ENCODE measurements at regions not wholly inside any gene's neighbourhood (a gene's known extent, or its start where the extent isn't known, plus 50 kb on each side); places are given as distances from the start of the nearest gene placed in this dataset.

GRCh38 chr3:18740631-18741583 lies 315.8 kb upstream of the SATB1 start:
- H3K9ac ChIP-seq (ENCODE audit: low read depth, low read length, poor library complexity): no peak overlapping the region
- H2AFZ ChIP-seq (ENCODE audit: low read length): no peak overlapping the region
- no peak overlapping the region for H3K4me3 ChIP-seq (ENCODE audit: low read length in 2 of 2)
- H3K18ac ChIP-seq (ENCODE audit: low read length): no peak overlapping the region
- no peak overlapping the region for H3K4me2 ChIP-seq (ENCODE audit: insufficient read depth, low read length, poor library complexity, severe bottlenecking)
- H3K36me3 ChIP-seq (replicated peaks in 1 of 2; ENCODE audit: control insufficient read depth in 2 of 2, insufficient read depth in 2 of 2, low read length in 2 of 2): no peaks in the 10 kb centered on the region
- H3K4me1 ChIP-seq (ENCODE audit: control insufficient read depth in 2 of 2, insufficient read depth in 1 of 2, low read depth in 1 of 2, low read length in 2 of 2): no peaks in the 10 kb centered on the region
- no peak overlapping the region for H3K14ac ChIP-seq (ENCODE audit: low read length)
- no peak overlapping the region for H2BK120ac ChIP-seq (ENCODE audit: low read depth, low read length)
- no CpG with 5 or more reads among the region's 12 CpGs for WGBS, 2 donors (ENCODE audit: extremely low coverage in 2 of 2, insufficient read length in 2 of 2, insufficient replicate concordance in 1 of 2)
- no peak overlapping the region for H3K27ac ChIP-seq (replicated peaks; ENCODE audit: low read length)
- H4K8ac ChIP-seq (ENCODE audit: low read depth, low read length): no peak overlapping the region
- H2AK5ac ChIP-seq (ENCODE audit: low read depth, low read length): no peak overlapping the region
- H2BK5ac ChIP-seq (ENCODE audit: low read length): no peak overlapping the region
- H3K79me1 ChIP-seq (ENCODE audit: low read depth, low read length): no peaks in the 10 kb centered on the region
- no peak for DNase-seq (ENCODE audit: low spot score)
- H3K9me3 ChIP-seq (replicated peaks in 1 of 2; ENCODE audit: control insufficient read depth in 2 of 2, insufficient read depth in 1 of 2, low read depth in 1 of 2, low read length in 2 of 2): no peaks in the 10 kb centered on the region
- H3K27me3 ChIP-seq (ENCODE audit: control insufficient read depth in 3 of 3, insufficient read depth in 3 of 3, low read depth in 1 of 3, low read length in 3 of 3): no peaks in the 10 kb centered on the region
- no peak overlapping the region for H3K4ac ChIP-seq (ENCODE audit: low read length)
- H3K23ac ChIP-seq (ENCODE audit: low read depth, low read length, poor library complexity): no peak overlapping the region
- no peak overlapping the region for H2BK12ac ChIP-seq (ENCODE audit: low read length)
- H4K91ac ChIP-seq (ENCODE audit: low read depth, low read length, poor library complexity): no peak overlapping the region
- no peak overlapping the region for H2BK15ac ChIP-seq (ENCODE audit: low read length)

GRCh38 chr3:18739099-18739433 lies 313.9 kb upstream of the SATB1 start:
- no peak overlapping the region for H2BK120ac ChIP-seq (ENCODE audit: low read depth, low read length)
- no peaks in the 10 kb centered on the region for H3K79me1 ChIP-seq (ENCODE audit: low read depth, low read length)
- H2BK5ac ChIP-seq (ENCODE audit: low read length): no peak overlapping the region
- H3K27ac ChIP-seq (replicated peaks; ENCODE audit: low read length): no peak overlapping the region
- H2AFZ ChIP-seq (ENCODE audit: low read length): no peak overlapping the region
- no peak overlapping the region for H3K23ac ChIP-seq (ENCODE audit: low read depth, low read length, poor library complexity)
- DNase-seq (ENCODE audit: low spot score): no peak
- no peak overlapping the region for H2BK12ac ChIP-seq (ENCODE audit: low read length)
- H3K4me2 ChIP-seq (ENCODE audit: insufficient read depth, low read length, poor library complexity, severe bottlenecking): no peak overlapping the region
- no peak overlapping the region for H3K18ac ChIP-seq (ENCODE audit: low read length)
- no peak overlapping the region for H3K4ac ChIP-seq (ENCODE audit: low read length)
- H2AK5ac ChIP-seq (ENCODE audit: low read depth, low read length): no peak overlapping the region
- H4K91ac ChIP-seq (ENCODE audit: low read depth, low read length, poor library complexity): no peak overlapping the region
- no peak overlapping the region for H3K14ac ChIP-seq (ENCODE audit: low read length)
- no peaks in the 10 kb centered on the region for H3K27me3 ChIP-seq (ENCODE audit: control insufficient read depth in 3 of 3, insufficient read depth in 3 of 3, low read depth in 1 of 3, low read length in 3 of 3)
- no peak overlapping the region for H3K4me3 ChIP-seq (ENCODE audit: low read length in 2 of 2)
- no CpG with 5 or more reads among the region's 3 CpGs for WGBS, 2 donors (ENCODE audit: extremely low coverage in 2 of 2, insufficient read length in 2 of 2, insufficient replicate concordance in 1 of 2)
- H3K36me3 ChIP-seq (replicated peaks in 1 of 2; ENCODE audit: control insufficient read depth in 2 of 2, insufficient read depth in 2 of 2, low read length in 2 of 2): no peaks in the 10 kb centered on the region
- H3K9me3 ChIP-seq (replicated peaks in 1 of 2; ENCODE audit: control insufficient read depth in 2 of 2, insufficient read depth in 1 of 2, low read depth in 1 of 2, low read length in 2 of 2): no peaks in the 10 kb centered on the region
- no peak overlapping the region for H4K8ac ChIP-seq (ENCODE audit: low read depth, low read length)
- no peak overlapping the region for H2BK15ac ChIP-seq (ENCODE audit: low read length)
- H3K9ac ChIP-seq (ENCODE audit: low read depth, low read length, poor library complexity): no peak overlapping the region
- H3K4me1 ChIP-seq (ENCODE audit: control insufficient read depth in 2 of 2, insufficient read depth in 1 of 2, low read depth in 1 of 2, low read length in 2 of 2): no peaks in the 10 kb centered on the region

GRCh38 chr3:18738393-18739098 lies 313.4 kb upstream of the SATB1 start:
- H3K18ac ChIP-seq (ENCODE audit: low read length): no peak overlapping the region
- H2BK15ac ChIP-seq (ENCODE audit: low read length): no peak overlapping the region
- no peak overlapping the region for H3K14ac ChIP-seq (ENCODE audit: low read length)
- H3K23ac ChIP-seq (ENCODE audit: low read depth, low read length, poor library complexity): no peak overlapping the region
- no peaks in the 10 kb centered on the region for H3K4me1 ChIP-seq (ENCODE audit: control insufficient read depth in 2 of 2, insufficient read depth in 1 of 2, low read depth in 1 of 2, low read length in 2 of 2)
- H3K79me1 ChIP-seq (ENCODE audit: low read depth, low read length): no peaks in the 10 kb centered on the region
- no peak overlapping the region for H4K8ac ChIP-seq (ENCODE audit: low read depth, low read length)
- no peaks in the 10 kb centered on the region for H3K27me3 ChIP-seq (ENCODE audit: control insufficient read depth in 3 of 3, insufficient read depth in 3 of 3, low read depth in 1 of 3, low read length in 3 of 3)
- H2AK5ac ChIP-seq (ENCODE audit: low read depth, low read length): no peak overlapping the region
- no peak overlapping the region for H3K4me3 ChIP-seq (ENCODE audit: low read length in 2 of 2)
- no peak overlapping the region for H3K4ac ChIP-seq (ENCODE audit: low read length)
- H4K91ac ChIP-seq (ENCODE audit: low read depth, low read length, poor library complexity): no peak overlapping the region
- no peak overlapping the region for H3K27ac ChIP-seq (replicated peaks; ENCODE audit: low read length)
- no peak for DNase-seq (ENCODE audit: low spot score)
- no peak overlapping the region for H2BK5ac ChIP-seq (ENCODE audit: low read length)
- no peaks in the 10 kb centered on the region for H3K36me3 ChIP-seq (replicated peaks in 1 of 2; ENCODE audit: control insufficient read depth in 2 of 2, insufficient read depth in 2 of 2, low read length in 2 of 2)
- no peak overlapping the region for H3K4me2 ChIP-seq (ENCODE audit: insufficient read depth, low read length, poor library complexity, severe bottlenecking)
- H2BK12ac ChIP-seq (ENCODE audit: low read length): no peak overlapping the region
- H2AFZ ChIP-seq (ENCODE audit: low read length): no peak overlapping the region
- WGBS, 2 donors (ENCODE audit: extremely low coverage in 2 of 2, insufficient read length in 2 of 2, insufficient replicate concordance in 1 of 2): no CpG with 5 or more reads among the region's 1 CpG
- H3K9me3 ChIP-seq (replicated peaks in 1 of 2; ENCODE audit: control insufficient read depth in 2 of 2, insufficient read depth in 1 of 2, low read depth in 1 of 2, low read length in 2 of 2): no peaks in the 10 kb centered on the region
- H2BK120ac ChIP-seq (ENCODE audit: low read depth, low read length): no peak overlapping the region
- no peak overlapping the region for H3K9ac ChIP-seq (ENCODE audit: low read depth, low read length, poor library complexity)

- WGBS, 2 donors (ENCODE audit: extremely low coverage in 2 of 2, insufficient read length in 2 of 2, insufficient replicate concordance in 1 of 2): no CpG with 5 or more reads among the region's 2 CpGs
- H2AFZ ChIP-seq (ENCODE audit: low read length): no peak overlapping the region
- H2BK5ac ChIP-seq (ENCODE audit: low read length): no peak overlapping the region
- no peak overlapping the region for H3K4me2 ChIP-seq (ENCODE audit: insufficient read depth, low read length, poor library complexity, severe bottlenecking)
- no peak overlapping the region for H3K9ac ChIP-seq (ENCODE audit: low read depth, low read length, poor library complexity)
- no peak overlapping the region for H3K4me3 ChIP-seq (ENCODE audit: low read length in 2 of 2)
- no peak overlapping the region for H3K4ac ChIP-seq (ENCODE audit: low read length)
- H2BK12ac ChIP-seq (ENCODE audit: low read length): no peak overlapping the region
- H4K91ac ChIP-seq (ENCODE audit: low read depth, low read length, poor library complexity): no peak overlapping the region
- no peaks in the 10 kb centered on the region for H3K79me1 ChIP-seq (ENCODE audit: low read depth, low read length)
- H3K9me3 ChIP-seq (replicated peaks in 1 of 2; ENCODE audit: control insufficient read depth in 2 of 2, insufficient read depth in 1 of 2, low read depth in 1 of 2, low read length in 2 of 2): no peaks in the 10 kb centered on the region
- no peak overlapping the region for H2AK5ac ChIP-seq (ENCODE audit: low read depth, low read length)
- no peak overlapping the region for H3K14ac ChIP-seq (ENCODE audit: low read length)
- no peak overlapping the region for H2BK120ac ChIP-seq (ENCODE audit: low read depth, low read length)
- no peak overlapping the region for H3K27ac ChIP-seq (replicated peaks; ENCODE audit: low read length)
- DNase-seq (ENCODE audit: low spot score): no peak
- no peaks in the 10 kb centered on the region for H3K36me3 ChIP-seq (replicated peaks in 1 of 2; ENCODE audit: control insufficient read depth in 2 of 2, insufficient read depth in 2 of 2, low read length in 2 of 2)
- H3K4me1 ChIP-seq (ENCODE audit: control insufficient read depth in 2 of 2, insufficient read depth in 1 of 2, low read depth in 1 of 2, low read length in 2 of 2): peaks cover 0 to 4% of the 10 kb centered on the region in 2 donors
- no peak overlapping the region for H3K18ac ChIP-seq (ENCODE audit: low read length)
- no peak overlapping the region for H3K23ac ChIP-seq (ENCODE audit: low read depth, low read length, poor library complexity)
- H3K27me3 ChIP-seq (ENCODE audit: control insufficient read depth in 3 of 3, insufficient read depth in 3 of 3, low read depth in 1 of 3, low read length in 3 of 3): no peaks in the 10 kb centered on the region
- H2BK15ac ChIP-seq (ENCODE audit: low read length): no peak overlapping the region
- H4K8ac ChIP-seq (ENCODE audit: low read depth, low read length): no peak overlapping the region
These were observed 309.9 kb upstream of the SATB1 start for GRCh38 chr3:18735005-18735404.

Data from neuronal stem cell (in vitro differentiated cells).